M059J (cell line): ENCODE measurements at regions not wholly inside any gene's neighbourhood (a gene's known extent, or its start where the extent isn't known, plus 50 kb on each side); places are given as distances from the start of the nearest gene placed in this dataset.

Experiments used
- DNase-seq: peaks from one replicate; pipeline ENCODE4 v3.0.0-alpha.2; 2012; ENCODE audit warnings: low read depth

- no peak for DNase-seq
Measured at GRCh38 chr10:131560166-131560565, 248.6 kb upstream of the TCERG1L start.

GRCh38 chr10:131560706-131561355 lies 249.3 kb upstream of the TCERG1L start:
- DNase-seq, result no peak

GRCh38 chr10:131561897-131562296 lies 250.4 kb upstream of the TCERG1L start:
- DNase-seq, result no peak

- DNase-seq, result no peak
Measured at GRCh38 chr10:131563411-131563810, 251.9 kb upstream of the TCERG1L start.

GRCh38 chr10:131567279-131568162 lies 256.0 kb upstream of the TCERG1L start:
- DNase-seq, result no peak

GRCh38 chr10:131568866-131569265 lies 257.3 kb upstream of the TCERG1L start:
- no peak for DNase-seq

GRCh38 chr10:131569851-131570715 lies 258.6 kb upstream of the TCERG1L start:
- DNase-seq, result no peak

- no peak for DNase-seq
Measured at GRCh38 chr10:131570716-131571307, 259.3 kb upstream of the TCERG1L start.

GRCh38 chr10:131571346-131571745 lies 259.8 kb upstream of the TCERG1L start:
- DNase-seq, result no peak

- DNase-seq, result no peak
Measured at GRCh38 chr10:131571865-131572264, 260.3 kb upstream of the TCERG1L start.

- no peak for DNase-seq
Measured at GRCh38 chr10:131573256-131573655, 261.7 kb upstream of the TCERG1L start.

- DNase-seq, result no peak
Measured at GRCh38 chr10:131573707-131574106, 262.2 kb upstream of the TCERG1L start.

- no peak for DNase-seq
Measured at GRCh38 chr10:131574363-131574706, 262.8 kb upstream of the TCERG1L start.

GRCh38 chr10:131574707-131575430 lies 263.3 kb upstream of the TCERG1L start:
- no peak for DNase-seq

- DNase-seq, result no peak
Measured at GRCh38 chr10:131575877-131576276, 264.4 kb upstream of the TCERG1L start.

GRCh38 chr10:131576341-131577177 lies 265.0 kb upstream of the TCERG1L start:
- DNase-seq, result no peak

GRCh38 chr10:131577178-131577555 lies 265.6 kb upstream of the TCERG1L start:
- no peak for DNase-seq

- DNase-seq, result no peak
Measured at GRCh38 chr10:131577786-131578471, 266.4 kb upstream of the TCERG1L start.

- no peak for DNase-seq
Measured at GRCh38 chr10:131578472-131578970, 267.0 kb upstream of the TCERG1L start.
